Testis (tissue), 2 donors: ENCODE measurements at regions not wholly inside any gene's neighbourhood (a gene's known extent, or its start where the extent isn't known, plus 50 kb on each side); places are given as distances from the start of the nearest gene placed in this dataset.

Experiments used
- CTCF ChIP-seq, 3 experiments: fragments of 450-650 bp in 2 of 3; fragments of 200-600 bp in 1 of 3; sonication (generic) in 1 of 3; IDR thresholded peaks; one replicate each; pipeline ENCODE4 v1.5.1; 2016 to 2019; ENCODE audit warnings: antibody characterized with exemption in 3 of 3, mild to moderate bottlenecking in 2 of 3, moderate library complexity in 1 of 3
- POLR2A ChIP-seq: fragments of 450-650 bp; IDR thresholded peaks from one replicate; pipeline ENCODE4 v1.6.1; 2017; ENCODE audit warnings: antibody characterized with exemption, mild to moderate bottlenecking, moderate library complexity

DNA sequence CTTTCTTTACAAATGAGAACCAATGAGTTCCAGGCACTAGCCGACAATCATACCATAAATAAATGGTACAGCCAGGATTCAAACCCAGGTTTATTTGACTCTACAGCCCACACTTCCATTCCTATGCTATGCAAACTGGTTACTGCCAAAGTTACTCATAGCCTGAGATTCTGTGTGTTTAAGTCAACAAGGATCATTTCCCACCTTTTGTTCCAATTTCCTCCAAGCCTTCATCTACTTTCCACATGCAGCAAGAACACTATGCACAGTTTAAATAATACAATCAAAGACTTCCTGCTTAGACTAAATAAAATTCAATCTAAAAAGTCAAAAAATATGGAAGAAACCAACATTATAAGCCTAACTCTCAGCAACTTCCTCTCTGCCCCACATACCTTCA, 59.2 kb upstream of the KLF12 start:
- TF ChIP-seq CTCF (IDR thresholded peaks at IDR 0.05) (no peak), POLR2A (no peak)
